ENCODE measurements at regions not wholly inside any gene's neighbourhood (a gene's known extent, or its start where the extent isn't known, plus 50 kb on each side); places are given as distances from the start of the nearest gene placed in this dataset.
A peak's percentile ranks its signal among the peaks of the same experiment; 100 is the strongest.

DNA sequence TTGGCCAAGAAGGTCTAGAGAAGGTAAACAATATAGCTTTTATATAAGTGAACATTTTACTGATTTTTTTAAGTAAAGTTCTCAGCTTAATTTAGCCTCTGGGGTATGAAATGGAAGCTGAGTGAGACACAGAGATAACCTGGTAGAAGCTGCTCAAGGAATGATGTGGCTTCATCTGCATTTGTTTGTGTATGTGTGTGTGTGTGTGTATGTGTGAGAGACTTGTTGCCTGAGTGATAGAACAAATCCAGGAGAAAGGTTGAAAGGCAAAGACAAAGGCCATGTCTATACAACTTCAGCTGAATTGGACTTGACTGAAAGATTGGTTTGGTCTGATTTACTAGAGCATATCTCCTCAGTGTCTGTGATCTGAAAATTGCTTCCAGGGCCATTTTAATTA, 63.6 kb downstream of the PCDH7 start:
- no peak for DNase-seq (ENCODE audit: low spot score)

DNA sequence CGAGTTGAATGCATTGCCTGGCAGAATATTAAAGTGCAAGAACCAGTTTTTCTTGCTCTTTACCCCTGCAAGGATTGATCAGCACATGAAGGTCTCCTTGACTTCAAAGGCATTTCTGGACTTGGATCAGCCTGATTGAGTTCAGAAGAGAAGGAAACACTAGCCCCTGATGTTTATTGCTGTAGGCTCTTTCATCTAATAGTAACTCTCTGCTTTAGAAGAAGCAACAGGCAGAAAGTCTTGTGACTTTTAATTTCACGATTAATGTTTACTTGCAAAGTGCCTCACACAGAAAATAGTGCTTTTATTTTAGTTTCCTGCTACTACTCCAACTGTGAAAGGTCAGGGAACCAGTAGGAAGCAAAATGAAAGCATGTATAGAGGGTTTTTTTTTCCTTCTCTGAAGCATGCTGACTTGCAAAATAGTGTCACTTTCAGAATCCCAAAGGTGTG, 69.1 kb downstream of the PCDH7 start:
- no peak for DNase-seq (ENCODE audit: low spot score)

DNA sequence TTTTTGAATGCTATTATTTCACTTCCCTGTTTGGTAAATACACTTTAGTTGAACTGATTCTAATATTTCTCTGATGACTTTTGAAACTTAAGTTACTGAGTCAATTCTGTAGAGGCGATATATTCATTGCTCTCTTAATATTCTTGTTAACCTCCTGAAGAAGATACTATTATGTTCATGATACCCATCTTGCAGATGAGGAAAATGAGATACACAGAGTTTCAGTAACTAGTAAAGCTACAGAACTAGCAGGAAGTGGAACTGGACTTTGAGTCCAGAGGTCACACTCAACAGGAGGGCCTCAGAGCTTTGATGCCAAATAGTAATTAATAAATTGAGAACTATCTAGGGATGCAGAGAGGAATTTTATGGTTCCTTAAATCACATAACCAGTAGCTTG, 70.0 kb downstream of the PCDH7 start:
- no peak for DNase-seq (ENCODE audit: low spot score)

DNA sequence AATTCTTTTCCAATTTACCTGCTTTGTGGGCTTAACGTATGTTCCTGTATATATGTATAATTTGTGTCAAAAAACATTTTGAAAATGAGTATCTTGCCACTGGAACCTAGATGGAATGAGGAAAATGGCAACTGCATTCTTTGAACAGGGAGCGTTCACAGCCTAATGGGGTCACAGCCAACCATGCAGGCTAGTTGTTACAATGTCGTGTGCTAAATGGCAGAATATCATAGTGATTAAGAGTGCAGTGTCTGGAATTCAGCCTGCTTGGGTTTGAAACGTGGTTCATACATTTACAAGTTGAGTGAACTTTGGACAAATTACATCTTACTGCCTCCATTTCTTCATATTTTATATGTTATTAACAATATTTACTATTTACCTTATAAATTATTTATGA, 70.8 kb downstream of the PCDH7 start:
- no peak for DNase-seq (ENCODE audit: low spot score)

DNA sequence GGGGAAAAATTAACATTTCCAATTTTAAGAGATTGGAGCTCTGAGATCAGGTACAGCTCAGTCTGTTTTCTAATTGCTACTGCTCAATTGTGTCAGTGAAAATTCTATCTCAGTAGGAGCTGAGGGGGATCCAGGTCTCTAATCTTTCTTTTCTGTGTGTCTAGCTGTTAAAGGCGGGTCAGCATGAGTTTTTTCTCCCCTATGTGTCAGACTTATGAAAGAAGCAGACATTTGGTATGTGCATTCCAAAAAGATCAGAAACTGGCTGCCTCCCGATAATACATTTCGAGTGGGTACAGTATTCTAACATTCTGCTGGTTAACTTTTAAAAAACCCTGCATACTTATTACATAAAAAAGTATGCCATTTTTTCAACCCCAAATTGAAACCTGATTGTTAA, 72.4 kb downstream of the PCDH7 start:
- DNase-seq (ENCODE audit: low spot score) = no peak

DNA sequence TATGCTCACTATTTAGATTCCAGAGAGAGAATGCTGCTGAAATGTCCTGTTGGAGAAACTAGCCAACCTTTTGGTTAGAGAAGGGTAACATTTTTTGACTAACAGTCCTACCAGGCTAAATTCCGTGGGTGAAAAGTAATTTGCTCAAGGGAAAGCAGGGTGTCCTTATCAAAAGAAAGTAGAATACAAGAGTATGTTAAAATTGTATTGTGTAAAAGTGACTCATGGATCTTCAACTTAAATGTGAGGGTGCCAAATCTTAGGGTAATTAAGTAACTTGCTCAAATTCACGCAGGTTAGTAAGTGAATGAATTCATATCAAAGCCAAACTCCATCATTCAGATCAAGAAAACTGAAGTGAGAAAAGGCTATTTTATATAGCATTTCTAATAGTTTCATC, 81.7 kb downstream of the PCDH7 start:
- DNase-seq (ENCODE audit: low spot score) = no peak

DNA sequence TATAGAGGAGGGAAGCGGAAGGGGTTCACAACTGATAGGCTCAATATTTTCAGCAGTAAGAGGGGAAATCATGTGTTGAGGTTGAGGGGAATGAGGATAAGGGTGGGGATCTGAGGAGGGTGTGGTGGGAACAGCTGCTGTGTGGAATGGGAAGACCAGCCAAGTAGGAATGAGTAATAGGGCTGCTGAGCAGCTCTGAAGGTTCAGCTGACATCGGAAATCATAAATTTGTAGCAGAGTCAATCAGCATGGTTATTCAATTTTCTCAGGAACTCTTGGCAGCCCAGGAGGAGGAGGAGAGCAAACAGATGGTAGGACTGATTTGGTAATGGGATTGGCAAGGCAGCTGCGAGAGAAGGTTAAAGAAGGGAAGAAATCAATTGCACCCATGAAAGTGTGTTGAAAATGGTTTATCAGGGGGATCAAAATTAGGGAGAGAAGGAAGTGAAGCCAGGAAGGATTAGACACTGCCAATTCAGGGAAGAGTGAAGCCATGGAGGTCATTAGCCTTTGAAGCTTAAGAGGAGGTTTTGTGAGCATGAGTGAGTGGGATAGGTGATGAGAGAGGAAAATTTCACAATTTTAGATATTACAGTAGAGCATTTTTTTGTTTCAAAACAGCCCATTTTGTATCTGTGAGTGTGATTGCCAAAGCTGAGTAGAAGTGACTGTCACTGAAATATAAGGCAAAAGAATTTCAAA, 82.6 kb downstream of the PCDH7 start:
- DNase-seq (ENCODE audit: low spot score) = peak; percentile 20

DNA sequence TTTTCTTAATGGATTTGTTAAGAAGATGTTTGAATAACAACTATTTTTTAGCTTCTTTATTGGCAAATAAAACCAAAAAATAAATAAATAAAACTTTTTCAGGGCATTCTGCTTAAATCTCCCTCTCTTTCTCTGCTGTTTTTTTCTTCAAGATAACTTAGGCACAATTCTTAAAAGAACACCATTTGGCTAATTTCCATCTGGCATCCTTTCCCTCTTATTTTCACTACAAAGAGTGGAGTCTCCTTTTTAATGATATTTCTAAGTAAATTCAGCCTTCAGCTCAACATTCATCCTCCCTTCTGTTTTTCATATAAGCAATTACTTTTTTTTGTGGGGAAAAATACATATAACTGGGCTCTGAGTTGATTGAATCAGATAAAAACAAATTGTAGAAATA, 88.1 kb downstream of the PCDH7 start:
- DNase-seq (ENCODE audit: low spot score) = peak; percentile 19

DNA sequence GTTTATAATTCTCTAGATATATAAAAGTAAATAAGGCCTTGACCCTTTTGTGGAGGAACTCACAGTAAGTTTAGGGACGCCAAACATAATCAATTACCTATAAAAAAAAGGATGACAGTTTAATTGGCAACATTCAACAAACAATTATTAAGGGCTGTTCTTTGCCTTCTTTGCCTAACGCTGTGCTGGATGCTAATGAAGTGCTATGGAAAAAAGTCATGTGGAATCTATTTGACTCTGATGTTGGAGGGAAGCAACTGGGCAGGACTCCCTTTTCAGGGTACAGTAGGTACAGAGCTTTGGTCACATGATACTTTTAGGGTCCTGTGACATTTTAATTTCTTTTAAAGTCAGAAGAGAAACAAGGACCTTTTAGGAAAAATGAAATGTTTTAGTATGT, 91.1 kb downstream of the PCDH7 start:
- no peak for DNase-seq (ENCODE audit: low spot score)

DNA sequence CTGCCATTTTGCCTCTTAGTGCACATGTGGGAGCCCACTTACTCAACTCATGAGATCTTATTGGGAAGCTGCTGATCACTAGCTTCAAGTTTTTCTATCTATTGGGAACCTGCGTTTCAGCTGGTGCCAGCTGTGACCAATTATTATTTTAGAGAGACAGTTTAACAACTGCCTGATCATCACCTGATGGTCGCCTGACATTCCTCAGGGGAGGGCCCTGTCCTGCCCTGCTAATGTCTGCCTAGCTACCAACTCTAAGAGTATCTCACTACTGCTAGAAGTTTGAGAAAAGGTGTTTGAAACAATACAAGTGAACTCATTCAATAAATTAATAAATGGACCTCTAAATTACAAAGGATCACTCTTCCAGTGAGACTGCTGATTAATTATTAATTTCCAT, 95.5 kb downstream of the PCDH7 start:
- no peak for DNase-seq (ENCODE audit: low spot score)

DNA sequence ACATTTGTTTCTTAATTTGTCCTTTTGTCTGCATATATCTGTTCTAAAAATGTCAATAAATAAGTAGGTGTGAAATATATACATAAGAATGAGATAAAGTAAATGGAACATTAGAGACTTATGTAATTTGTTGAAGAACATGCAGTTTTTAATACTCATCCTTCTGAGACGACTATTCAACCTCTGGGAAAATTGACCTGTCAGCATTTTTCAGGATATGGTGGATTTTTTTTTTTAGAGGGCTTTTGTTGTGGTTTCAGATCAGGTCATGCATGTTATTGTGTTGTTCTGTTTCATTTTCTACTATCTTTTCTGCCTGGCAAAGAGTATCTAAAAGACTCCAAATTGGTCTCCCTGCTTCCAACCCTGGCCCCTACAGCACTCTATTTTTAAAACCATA, 97.3 kb downstream of the PCDH7 start:
- no peak for DNase-seq (ENCODE audit: low spot score)

DNA sequence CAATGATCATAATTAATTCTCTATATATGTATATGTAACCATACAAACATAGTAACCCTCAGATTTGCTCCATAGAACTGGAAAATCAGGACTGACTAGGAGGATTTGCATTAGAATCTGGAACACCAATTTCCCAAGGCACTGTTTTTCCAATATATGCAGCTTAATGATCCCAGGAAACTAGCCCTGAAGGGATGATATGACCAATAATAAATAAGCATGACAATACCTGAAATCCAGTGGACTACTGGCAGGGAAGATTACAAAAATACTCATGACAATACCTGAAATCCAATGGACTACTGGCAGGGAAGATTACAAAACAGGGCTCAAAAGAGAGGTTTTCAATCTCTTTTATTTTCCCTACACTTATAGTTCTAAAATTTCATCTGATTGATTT, 98.4 kb downstream of the PCDH7 start:
- DNase-seq (ENCODE audit: low spot score) = no peak

DNA sequence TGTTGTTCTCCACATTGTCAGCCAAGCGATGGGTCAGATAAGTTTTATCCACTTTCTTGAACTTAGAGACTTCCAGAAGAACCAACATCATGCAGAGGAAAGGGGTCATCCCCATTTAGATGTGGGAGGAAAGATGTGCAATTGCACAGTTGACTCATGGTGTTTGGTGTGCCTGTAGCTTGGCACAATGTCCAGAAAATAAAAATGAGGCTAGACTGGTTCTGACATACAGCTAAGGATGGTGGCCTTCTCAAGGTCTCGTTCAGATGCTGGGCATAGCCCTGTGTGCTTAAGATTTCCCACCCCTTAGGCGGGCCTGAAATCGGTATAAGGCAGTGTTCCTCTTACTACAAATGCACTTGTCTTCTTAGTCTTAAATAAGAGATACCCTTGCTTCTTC, 101.1 kb downstream of the PCDH7 start:
- no peak for DNase-seq (ENCODE audit: low spot score)

DNA sequence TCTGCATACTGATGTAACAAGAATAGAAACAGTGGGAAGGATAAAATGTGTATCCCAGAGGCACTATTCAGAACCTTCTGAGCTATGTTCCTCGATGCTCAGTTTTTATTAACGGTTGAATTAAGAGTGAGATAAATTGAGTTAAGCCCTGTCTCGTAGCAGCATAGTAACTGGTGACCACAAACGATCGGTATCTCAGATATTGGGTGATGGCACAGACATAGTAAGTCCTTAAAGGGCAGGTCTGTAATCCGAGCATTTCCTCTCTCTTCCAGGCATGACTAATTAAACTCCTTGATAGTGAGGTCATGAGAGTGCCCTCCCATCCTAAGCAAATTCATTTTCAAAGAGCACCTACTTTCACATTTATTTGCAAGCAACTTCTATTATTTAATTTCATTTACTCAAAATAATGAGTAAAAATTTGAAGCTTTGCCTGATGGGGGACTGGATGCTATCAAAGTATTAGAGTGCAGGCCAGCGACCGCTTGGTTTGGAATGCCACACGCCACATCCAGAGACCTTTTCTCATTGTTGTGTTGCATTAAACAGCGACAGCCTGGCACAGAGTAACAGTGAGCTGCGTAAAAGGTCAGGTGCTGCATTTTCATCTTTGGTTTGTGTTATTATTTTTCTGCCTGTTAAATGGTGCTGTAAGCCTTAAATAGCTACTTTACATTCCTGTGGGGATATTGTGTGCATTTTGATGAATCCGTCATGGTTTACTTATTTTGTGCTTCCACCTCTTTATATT, 101.9 kb downstream of the PCDH7 start:
- DNase-seq (ENCODE audit: low spot score) = no peak

DNA sequence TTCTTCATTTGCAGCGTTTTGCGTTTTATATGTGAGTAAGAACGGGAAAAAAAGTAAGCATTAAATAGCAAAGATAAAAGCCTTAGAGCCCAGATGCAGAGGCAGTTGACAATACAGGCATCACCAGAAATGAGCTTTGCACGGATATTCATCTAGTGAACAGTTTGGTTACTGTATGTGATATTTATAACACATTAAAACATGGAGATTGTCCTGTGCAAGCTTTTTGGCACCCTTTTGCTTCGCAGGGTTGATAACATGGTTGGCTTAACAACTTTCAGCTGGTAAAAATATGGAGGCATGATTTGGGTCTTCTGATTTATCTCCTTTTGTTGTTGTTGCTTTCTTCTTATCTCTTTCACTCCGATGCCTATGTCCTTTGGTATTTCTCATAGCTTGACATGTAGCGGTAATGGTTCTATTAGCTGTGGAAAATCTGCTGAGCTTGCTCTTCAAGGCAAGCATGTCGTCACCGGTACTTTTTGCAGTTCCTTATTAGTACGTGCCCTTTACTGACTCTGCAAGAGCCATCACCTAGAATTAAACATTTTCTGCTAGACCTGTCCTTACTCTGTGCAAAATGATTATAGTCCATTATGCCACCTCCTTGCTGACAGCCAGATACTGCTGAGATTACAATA, 102.9 kb downstream of the PCDH7 start:
- DNase-seq (ENCODE audit: low spot score) = no peak

DNA sequence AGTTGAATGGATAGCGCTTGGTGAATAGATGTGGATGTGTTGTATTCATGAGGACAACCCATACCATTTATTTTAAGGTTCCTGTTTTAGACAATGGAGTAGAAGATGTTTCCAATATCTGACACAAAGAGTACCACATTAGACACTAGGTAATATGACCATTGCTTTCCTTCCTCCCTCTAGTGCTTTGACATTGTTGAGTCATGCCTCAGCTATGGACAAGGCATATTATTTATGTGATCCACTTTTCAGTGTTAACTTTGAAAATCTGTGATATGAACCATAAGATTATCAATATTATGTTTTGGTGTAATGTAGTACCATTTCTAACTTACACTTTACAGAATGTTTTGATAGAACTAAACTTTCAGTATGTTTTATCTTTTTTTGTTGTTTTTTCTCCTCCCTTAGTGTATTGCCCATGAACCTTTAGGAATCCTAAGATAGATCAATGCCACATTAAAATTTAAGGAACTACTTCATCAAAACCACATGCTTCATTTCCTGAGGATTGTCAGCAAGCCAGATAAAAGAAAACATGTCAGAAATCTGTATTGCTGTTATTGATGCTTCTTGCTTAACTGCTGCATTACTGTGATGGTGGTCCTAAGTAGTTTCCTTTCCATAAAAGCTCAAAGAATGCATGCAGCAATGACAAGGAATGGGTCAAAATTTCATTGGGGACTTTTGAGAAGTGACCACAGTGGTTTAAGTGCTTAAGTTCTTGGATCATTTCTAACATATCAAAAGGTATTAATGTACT, 105.0 kb downstream of the PCDH7 start:
- no peak for DNase-seq (ENCODE audit: low spot score)

DNA sequence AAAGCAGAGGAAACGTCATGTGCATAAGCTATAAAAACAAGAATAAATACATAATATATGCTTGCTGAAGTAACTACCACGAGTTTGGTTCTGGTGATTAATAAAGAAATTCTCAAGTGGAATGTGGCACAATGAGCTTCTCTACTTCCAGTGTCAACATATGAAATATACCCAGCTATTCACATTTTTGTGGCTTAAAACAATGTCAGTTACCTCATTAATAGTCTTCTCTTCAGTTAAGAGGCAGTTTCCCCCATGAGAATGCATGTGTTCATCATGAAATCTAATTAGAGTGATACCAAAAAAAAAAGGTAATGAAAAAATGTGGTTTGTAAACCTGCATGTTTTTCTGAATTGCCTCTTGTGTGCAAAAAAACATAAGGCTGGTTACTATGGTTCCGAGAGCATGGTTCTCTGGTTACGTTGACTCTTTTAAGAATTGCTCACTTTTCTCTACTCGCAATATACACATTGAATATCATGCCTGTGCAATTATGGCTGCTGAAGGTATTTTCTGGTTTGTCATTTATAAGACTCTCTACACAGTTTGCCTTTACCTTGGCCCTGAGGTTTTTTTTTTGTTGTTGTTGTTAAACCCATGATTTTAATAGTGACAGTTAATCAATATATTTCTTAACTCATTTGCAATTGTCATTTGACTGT, 108.2 kb downstream of the PCDH7 start:
- no peak for DNase-seq (ENCODE audit: low spot score)

DNA sequence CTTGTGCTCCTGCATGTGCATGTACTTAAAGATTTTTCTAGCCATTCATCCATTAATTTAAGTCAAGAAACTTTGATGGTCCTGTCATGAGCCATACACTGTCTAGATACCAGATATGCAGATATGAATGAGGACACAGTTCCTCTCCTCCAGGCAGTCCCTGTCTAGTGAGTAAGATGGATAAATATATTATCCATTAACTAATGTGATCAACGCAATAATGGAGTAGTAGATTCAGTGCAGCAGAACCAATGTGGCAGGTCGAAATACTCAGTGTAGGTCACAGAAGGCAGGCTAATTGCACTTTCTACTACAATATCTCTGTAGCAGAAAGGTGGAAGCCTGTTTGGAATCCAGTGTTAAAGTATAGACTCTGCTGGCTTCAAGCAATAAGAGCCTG, 112.5 kb downstream of the PCDH7 start:
- DNase-seq (ENCODE audit: low spot score) = no peak

DNA sequence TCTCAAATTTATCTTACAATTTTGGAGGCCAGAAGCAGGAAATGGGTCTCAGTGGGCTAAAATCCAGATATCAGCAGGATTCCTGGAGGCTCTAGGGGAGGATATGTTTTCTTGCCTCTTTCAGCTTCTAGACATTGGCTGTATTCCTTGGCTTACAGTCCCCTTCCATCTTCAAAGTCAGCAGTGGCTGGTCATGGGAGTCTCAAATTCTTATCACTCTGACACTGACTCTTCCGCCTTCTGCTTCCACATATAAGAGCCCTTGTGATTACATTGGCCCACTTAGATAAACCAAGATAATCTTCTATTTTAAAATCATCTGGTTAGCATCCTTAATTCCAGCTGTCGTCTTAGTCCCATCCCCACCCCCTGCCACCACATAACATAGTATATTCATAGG, 113.0 kb downstream of the PCDH7 start:
- no peak for DNase-seq (ENCODE audit: low spot score)

DNA sequence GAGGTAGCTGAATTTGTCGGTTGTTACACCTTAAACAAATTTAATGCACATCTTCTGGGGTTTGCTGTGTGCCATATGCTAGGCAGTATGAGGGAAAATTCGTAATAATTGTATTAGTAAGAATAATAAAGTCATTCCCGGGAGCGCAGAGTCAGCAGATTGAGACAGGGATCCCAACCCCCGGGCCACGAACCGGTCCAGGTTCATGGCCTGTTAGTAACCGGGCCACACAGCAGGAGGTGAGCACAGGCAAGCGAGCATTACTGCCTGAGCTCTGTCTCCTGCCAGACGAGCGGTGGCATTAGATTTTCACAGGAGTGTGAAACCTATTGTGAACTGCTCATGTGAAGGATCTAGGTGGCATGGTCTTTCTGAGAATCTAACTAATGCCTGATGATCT, 114.9 kb downstream of the PCDH7 start:
- DNase-seq (ENCODE audit: low spot score) = no peak

DNA sequence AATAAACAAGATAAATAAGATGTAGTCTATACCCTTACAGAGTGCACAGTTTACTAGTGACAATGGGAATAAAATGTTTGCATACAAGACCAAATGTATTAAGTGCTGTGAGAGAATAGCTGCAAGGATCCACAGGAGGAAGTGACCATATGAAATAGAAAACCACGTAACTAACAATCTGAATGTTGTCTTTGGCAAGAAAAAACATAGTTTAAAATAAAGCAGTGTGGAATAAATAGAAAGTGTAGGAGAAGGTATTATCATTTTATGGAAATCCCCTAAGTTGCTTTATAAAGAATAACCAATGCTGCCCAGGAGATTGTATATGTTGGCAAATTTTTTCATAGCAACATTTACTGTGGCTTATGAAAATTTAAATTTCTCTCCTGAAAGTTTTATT, 116.1 kb downstream of the PCDH7 start:
- no peak for DNase-seq (ENCODE audit: low spot score)

DNA sequence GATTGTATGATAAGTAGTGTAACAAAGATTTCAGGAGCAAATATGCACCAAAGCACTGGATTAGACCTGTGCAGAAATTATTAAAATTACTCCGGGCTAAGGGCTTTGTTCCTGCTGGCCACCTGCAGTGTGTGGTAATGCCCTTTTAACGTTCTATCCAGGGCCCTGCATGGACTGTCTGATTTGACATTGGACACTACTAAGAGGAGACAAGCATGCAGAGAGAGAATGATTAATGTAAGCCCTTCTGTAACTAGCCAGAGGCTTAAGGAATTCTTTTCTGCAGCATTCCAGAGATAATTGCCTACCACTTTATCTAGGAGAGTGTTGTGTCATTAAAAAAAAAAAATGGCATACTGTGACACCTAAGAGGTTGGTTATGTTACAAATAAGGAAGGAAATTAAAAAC, 117.0 kb downstream of the PCDH7 start:
- DNase-seq (ENCODE audit: low spot score) = no peak
